ENCODE measurements at regions not wholly inside any gene's neighbourhood (a gene's known extent, or its start where the extent isn't known, plus 50 kb on each side); places are given as distances from the start of the nearest gene placed in this dataset.

DNA sequence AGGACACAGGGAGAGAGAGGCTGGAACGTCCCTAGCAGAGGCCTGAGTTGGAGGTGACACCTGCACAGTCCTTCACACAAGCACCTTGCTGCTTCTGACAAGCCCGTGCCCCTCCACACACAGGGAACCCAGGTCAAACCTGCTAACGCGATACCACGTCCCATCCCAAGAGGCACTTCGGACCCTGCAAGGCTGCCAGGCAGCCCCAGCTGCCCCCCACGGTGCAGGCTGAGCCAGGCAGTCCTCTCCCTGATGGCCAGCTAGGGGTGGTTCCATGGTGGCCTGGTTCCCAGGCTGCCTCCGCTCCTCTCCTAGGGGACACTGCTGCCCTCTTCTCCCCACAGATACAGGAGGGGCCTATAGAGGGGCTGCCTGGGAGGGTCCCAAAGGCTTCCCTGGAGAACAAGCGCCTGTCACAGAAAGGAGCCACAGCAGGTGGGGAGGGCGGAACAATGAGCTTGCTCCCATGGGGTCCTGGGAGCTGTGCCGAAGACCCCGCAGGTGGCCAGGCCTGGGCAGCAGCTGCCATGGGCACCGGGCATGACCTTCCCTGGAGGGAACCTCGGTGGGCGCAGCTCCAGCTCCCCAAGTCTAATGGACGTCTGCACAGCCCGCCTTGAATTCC lies 434.2 kb upstream of the MYT1L start:
- no peak for DNase-seq (ENCODE audit: low spot score)

DNA sequence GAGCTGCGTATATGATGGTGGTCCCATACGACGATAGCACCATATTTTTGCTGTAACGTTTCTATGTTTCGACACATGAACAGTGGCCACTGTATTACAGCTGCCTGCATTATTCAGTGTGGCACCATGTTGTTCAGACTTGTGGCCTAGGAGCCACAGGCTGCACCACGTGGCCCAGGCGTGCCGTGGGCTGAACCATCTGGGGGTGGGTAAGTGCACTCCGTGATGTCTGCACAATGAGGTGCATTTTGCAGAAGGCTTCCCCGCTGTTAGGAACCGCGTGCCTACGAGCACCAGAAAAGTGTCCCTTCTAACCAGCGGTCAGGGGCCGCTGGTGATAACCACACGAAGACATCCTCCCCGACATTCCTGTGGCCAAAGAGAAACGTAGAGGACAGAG lies 433.7 kb upstream of the MYT1L start:
- no peak for DNase-seq (ENCODE audit: low spot score)

DNA sequence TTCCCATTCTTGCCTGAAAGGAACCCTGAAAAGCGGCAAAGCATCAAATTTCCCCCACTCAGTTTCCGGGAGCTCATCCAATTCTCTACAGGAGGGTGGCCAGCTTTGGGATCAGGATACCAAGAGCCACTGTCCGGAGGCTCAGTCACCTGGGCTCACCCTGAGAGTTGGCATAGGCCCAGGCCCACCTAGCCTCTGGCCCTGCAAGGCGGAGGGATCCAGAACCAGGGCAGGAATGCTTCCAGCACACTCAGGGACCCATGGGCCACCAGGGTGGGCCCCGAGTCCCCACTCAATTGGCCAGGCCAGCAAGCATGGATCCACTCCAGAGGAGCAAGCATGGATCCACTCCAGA lies 432.9 kb upstream of the MYT1L start:
- DNase-seq (ENCODE audit: low spot score): no peak

DNA sequence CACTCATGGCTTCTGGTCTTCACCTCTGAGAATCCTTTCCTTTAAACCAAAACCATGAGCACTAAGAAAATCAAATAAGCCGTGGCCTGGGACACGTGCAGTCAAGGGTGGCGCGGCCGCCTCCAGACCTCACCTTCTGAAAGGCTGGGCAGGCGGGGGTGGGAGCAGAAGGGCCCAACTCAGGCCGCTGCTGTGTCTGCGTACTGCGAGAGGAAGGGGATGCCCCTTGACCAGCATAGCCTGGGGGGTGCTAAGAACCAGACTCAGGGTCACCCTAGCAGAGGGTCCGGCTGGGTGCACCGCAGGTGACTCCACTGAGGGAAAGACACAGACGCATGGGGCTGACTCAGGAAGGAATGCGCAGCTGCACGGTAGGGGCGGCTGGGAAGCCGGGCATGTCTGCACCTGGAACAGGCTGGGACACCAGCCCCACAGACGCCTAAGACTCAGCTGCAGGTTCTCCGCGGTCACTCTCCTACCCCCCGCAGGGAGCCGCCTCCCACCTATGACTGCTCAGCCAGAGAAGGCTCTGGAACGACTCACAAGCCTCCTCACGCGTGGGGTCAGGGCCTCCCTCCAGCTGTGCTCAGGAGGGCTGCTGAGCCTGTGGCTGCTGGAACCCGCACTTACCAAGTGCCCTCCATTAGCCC lies 432.4 kb upstream of the MYT1L start:
- no peak for DNase-seq (ENCODE audit: low spot score)

DNA sequence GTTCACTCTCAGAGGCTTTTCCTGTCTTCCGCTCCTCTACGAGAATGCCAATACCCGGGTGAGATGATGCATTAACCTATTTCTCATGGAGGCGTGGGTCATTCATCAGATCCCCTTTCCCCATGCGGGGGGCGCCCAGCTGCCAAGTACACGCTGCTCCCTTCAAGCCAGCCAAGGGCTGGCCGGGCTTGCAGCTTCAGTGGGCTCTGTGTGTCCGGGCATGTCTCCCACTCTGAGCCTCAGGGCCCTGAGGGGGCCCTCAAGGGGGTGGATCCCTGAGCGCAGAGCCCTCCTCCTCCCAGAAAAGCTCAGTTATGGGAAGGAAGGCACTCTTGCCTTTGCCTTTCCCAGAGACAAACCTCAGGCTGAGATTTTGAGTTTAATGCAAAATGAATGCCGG lies 431.8 kb upstream of the MYT1L start:
- DNase-seq (ENCODE audit: low spot score): no peak

DNA sequence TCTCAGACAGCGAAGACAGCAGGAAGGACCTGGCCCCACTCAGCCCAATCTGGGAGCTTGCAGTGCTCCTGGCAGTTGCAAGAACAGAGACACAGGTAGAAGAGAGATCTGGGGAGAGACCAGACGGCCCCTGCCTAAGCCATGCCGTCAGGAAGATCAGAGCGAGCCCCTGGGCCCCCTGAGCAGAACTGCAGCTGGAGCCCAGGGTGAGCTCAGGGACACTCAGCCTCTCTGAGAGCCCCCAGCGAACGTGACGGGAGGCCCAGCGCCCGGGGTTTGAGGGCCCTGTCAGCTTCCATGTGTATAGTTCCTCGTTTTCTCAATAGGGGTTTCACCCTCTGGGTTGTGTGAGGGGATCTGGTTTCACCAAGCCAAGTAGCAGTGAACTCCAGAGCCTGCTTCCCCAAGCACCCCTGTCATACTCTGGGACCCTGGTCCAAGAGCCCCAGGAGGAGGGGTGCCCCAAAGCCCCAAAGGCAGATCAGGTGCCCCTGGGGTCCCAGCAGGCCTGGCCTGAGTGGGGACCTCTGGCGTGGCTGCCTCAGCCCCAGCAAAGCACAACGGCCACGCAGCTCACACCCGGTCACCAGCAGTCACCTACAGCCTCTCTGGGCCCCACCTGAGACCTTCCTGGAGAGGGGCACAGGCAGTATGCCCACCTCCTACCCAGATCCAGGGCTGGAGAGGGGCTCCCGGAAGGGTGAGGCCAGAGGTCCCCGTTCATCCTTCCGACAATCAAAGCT lies 431.3 kb upstream of the MYT1L start:
- no peak for DNase-seq (ENCODE audit: low spot score)

DNA sequence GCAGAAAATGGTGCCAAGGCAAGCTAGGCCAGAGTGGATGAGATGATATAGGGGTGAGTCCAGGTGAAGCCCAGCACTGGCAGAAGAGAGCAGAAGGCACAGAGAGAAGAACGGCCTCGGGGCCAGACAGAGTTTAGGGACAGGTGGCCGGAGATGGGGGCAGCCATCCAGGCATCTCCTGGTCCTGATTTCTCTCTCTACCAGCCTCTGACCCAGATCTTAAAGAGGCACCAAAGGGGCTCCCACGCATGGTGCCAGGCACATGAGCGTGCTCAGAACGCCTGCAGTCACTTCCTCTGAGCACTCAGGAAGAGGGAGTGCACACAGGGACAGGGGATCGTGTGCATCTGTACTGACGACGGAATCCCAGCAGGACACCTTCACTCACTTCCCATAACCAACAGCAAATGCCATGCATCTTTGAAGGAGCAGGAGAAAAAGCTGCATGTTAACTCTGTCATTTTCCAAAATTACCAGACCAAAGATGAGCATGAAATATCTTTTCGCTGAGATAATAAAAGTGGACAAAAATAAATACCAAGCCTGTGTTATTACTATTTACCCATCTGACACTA lies 427.8 kb upstream of the MYT1L start:
- no peak for DNase-seq (ENCODE audit: low spot score)

DNA sequence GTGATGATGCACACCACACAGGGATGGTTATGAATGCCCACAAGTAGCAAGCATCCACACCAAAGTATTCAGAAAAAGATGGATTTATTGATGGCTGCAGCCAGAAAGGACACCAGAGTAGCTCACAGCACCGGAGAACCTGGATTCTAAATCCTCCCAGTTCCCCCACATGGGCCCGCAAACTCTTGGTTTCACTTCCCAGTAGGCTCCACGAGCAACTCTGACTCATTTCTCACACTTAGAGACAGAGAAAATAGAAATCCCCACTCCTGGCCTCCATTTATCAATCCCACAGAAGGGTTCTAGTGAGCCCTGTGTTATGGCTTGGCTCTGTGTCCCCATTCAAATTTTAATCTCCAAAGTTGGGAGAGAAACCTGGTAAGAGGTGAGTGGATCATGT lies 426.7 kb upstream of the MYT1L start:
- DNase-seq (ENCODE audit: low spot score): no peak

DNA sequence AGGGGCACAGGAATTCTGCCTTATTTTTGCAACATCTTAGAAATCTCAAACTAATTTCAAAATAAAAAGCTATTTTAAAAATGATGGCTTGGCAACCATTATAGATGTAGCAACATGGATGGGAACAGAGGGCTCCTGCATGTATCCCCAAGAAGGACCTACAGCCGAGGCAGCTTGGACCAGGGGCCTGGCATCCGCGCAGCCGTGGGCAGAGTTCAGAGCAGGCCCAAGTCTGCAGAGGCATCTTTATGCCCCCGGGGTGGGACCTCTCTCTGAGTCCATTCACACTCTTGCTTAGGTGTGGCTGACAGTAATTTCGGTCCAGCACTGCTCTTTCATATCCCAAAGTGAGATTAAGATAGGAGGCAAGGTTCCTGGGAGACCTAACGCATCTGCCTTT lies 425.8 kb upstream of the MYT1L start:
- no peak for DNase-seq (ENCODE audit: low spot score)

DNA sequence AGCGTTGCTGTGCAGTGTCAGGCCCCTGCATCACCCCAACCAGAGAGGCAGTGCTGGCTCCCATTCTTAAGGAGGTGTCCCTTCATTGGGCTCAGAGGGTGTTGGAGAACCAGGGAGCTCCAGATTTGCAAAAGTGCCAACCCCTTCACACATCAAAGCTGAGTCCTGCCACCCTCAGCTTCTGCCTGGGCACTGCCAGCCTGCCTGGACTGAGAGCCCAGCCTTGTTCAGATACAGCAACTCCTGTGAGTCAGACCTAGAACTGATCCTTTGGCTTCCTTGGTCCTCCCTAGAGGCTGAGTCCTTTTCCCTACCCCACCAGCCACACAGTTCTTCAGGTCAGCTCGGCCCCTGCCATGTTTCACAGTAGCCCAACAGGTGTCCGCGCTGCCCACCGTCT lies 424.9 kb upstream of the MYT1L start:
- DNase-seq (ENCODE audit: low spot score): no peak

DNA sequence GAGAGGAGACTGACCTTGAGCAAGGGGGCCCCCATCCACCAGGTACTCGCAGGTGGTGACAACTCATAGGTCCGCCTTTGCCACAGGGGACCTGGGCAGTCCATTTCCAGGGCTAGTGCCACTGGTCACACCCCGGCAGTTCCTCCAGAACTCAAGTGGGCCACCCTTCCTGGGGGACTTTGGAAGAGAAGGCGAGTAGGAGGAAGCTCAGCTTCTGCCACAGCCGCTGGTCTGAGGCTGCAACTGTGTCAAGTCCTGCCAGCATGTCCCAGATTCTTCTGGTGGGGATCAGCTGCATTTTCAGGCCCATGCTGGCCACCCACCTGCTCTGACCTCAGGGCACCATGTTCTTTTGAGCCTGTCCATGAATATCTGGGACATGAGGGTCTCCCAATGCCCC lies 423.9 kb upstream of the MYT1L start:
- DNase-seq (ENCODE audit: low spot score): no peak

DNA sequence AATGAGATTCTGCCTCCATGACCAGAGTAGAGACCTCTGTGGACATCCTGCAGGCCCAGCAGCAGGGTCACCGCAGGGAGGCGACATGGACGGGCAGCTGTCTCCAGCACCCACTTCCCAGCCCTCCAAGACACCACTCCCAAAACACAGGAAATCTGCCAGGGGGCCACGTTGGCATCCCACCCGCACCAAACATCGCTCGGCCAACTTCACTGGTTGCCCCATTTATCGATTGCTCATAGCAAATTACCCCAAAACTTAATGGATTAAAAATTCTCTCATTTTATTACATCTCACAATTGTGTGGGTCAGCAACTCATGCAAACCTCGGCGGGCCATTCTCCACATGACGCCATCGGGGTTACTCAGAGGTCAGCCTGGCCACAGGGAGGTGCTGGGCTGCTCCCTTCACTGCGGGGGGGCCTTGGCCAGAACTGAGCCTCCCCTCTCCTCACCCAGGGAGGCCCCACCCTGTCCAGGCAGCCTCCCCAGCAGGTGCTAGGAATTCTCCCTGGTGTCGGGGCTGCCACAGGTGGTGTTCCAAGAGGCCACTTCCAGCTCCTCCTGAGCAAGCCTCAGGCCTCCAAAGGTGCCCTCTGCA lies 420.7 kb upstream of the MYT1L start:
- no peak for DNase-seq (ENCODE audit: low spot score)

DNA sequence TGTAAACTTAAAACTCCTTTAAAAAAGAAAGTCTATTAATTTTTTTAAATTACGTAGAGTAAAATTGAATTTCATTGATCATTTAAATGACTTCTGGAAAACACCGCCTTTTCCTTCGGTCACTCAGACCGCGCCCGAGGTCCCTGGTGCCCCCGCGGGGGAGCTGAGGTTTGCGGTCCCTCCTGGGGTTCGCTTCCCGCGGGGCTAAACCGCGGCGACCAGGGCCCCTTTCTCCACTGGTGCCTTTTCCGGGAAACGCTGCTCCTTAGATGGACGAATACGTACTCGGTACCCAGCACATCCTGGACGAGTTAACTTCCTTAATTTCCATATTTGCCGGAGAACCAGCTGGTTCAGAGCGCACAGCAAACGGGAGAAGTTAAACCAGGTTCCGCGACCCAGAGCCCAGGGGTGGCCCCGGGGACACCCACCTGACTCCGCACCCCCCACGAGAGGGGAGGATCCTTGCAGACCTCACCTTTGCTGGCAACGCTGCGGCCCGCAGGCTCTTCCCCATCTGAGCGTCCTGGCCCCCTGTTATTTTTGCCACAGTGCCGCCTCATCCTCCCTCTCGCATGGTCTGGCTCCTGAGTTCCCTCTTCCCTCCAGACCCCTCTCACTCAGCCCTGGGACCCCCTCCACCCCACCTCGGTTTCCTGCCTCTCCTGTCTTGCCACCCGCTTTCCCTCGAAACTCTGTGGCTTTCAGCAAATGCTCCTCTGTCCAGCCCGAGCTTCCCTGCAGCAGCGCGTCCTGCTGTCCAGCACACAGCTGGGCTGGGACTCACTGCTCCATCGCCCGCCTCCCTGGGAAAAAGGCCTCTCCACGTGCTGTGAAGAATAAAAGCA lies 420.0 kb upstream of the MYT1L start:
- DNase-seq (ENCODE audit: low spot score): no peak

DNA sequence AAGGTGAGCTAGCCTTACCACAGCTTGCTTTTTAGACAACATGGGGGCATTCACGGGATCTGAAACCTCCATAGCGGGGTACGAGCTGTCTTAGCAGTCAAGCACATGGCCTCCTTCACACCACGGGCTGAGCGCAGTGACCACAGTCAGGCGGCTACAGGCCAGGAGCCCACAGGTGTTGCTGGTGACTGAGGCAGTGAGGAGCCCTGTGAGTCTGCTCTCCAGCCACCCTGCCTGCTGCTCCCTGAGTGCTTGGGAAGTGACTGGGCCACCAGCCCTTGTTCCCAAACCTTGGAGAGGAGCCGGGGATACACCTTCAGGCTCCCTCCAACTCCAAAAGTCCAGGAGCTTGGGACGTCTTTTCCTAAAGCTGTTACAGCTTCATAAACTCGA lies 418.1 kb upstream of the MYT1L start:
- DNase-seq (ENCODE audit: low spot score): no peak

DNA sequence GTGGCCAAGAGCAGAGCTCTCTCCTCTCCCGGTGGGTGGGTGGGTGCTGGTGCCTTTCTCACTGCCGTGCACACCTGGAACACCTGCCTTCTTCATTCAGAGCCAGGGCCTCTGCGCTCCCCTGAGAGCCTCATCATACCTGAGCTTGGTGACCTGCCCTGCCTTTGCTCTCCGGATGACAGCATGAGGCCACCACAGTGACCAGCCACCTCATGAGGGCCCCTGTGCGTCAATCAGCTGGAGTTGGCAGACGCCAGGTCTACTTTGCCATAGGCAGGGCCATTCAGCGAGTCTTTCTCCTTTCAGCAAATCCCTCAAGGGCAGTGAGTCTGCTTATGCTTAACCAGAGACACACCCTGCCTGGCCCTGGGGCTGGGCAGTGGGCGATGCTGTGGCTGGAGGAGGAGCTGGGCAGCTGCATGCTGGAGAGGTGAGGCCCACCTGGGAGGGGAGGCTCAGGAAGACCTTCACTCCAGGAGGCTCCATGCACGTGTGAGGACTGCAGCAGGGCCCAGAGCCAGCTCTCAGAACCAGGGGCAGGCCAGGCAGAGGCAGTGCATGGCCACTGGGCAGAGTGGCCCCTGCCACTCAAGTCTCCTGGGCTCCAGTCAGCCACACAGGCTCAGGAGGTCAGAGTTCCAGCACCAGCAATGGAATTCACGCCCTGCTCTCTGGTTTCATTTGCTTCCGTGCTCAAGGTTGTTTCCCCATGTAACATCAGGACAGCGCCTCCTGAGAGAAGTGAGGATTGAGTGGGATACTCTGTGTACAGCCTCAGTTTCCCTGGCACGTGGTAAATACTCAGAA lies 417.5 kb upstream of the MYT1L start:
- no peak for DNase-seq (ENCODE audit: low spot score)

DNA sequence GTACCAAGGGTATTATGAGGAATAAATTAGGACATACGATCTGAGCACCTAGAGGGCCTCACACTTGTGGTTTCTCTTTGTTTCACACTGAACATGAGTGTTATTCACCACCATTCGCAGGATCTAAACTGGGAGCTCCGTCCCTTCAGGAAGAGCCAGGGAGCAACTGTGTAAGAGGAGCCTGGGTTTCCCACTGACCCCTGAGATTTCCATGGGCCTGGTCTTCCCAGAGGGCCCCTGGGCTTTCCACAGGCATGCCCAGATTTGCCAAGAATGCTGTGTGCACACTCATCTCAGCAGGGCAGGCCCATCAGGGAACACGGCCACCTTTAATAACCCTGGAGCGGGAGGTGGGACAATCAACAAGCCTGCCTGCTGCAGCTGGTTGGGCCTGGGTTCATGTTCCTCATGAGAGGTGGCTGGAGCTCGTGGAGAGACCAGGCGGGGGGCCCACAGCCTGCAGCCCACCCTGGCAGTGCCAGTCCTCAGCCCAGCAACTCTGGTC lies 416.8 kb upstream of the MYT1L start:
- no peak for DNase-seq (ENCODE audit: low spot score)

DNA sequence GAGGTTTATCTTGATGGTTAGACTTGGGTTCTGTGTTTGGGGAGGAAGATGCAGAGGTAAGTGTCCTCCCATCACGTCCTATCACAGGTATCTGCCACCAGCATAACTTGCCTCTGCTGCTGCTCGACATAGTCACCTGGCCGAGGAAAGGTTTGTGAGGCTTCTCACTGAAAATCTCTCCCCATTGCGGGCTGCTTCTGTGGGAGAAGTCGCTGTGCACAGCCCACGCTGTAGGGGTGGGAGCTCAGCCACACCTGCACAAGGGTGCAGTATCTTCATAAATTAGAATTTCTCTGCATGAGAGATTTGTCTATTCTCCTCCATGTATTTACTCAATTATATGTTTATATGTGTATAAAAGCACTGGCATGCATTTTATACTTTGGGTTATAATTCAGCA lies 415.7 kb upstream of the MYT1L start:
- no peak for DNase-seq (ENCODE audit: low spot score)

DNA sequence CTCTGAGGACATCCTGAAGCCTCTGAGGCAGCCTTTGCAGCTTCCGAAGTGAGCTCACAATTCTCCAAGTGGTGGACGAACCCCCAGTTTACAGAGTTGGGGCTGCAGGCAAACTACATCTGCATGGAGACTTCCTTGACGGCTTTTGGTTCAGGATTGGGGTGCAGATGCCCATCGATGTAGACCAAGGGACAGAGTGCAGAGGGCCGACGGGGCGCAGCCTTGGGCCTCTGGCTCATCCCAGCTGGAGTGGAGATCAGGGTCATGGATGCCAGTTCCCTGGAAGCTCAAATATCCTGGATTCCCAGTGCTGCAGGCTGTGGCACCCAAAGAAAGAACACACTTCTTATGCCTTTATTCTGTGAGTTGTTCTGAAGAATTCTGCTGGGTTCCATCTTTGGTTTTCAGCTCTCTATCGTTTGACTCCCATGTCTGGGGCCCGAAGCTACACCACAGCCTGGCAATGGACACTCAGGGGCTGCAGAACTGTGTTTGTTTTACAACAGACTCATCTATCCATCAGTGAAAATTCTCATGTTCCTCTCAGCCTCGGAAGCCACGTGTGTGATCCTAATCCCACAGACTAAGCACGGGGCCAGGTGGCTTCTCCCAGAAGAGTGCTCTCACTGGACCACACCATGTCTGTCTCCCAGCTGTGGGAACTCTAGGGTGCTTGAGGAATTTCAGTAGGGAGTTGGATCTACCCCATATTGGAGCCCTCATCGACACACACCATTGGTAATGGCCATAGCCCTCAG lies 414.1 kb upstream of the MYT1L start:
- no peak for DNase-seq (ENCODE audit: low spot score)

DNA sequence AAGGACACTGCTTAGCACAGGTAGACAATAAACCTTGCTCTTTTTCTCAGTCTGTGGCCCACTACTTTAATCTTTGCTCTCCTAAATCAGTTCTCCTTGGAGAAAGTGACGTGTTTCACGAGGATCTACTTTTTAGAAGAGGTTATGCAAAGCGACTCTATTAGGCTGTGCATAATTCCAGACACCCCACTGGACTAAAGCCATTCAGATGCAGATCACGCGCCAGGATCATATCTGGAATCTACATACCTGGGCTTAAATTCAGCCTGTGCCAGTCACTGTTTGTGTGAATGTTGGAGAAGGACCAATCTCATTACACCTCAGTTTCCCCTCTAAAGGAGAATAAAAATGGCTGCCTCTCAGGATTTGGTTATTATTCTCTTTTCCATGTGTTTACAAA lies 413.0 kb upstream of the MYT1L start:
- DNase-seq (ENCODE audit: low spot score): no peak

DNA sequence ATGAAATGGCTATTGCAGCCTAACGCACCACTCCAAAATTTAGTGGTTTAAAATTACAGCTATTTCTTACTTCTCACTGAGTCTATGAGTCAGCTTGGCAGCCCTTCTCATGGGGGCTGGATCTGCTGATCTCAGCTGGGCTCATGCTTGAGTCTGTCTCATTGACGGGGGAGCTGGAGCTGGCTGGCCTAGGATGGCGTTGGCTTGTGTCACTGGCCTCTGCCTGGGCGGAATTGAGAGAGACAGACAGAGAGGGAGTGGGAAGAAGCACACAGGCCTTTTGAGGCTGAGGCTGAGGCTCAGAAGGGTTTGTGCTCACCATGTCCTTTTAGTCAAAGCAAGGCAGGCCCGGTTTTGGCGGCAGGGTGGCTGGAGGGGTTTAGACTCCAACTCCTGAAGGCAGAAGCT lies 412.1 kb upstream of the MYT1L start:
- DNase-seq (ENCODE audit: low spot score): no peak
